ENCODE measurements at regions not wholly inside any gene's neighbourhood (a gene's known extent, or its start where the extent isn't known, plus 50 kb on each side); places are given as distances from the start of the nearest gene placed in this dataset.
"Not testable (repeated sequence)": the region's sequence is repeated elsewhere in the genome, so short reads cannot be mapped to it uniquely, and the experiment has no call there.

- 47 to 60% (median 57%) methylated on average over 4 of the region's 4 CpGs for WGBS, 3 donors
- no peaks in the 10 kb centered on the region for H3K36me3 ChIP-seq (ENCODE audit: control insufficient read depth in 3 of 3, insufficient read depth in 2 of 3, low read depth in 1 of 3, low read length in 3 of 3)
- DNase-seq (no peak), FAIRE-seq (no peak)
- H3K27me3 ChIP-seq (ENCODE audit: control insufficient read depth in 3 of 3, insufficient read depth in 3 of 3, low read length in 3 of 3), result no peaks in the 10 kb centered on the region
- H3K4me3 ChIP-seq (ENCODE audit: low read depth in 1 of 3, low read length in 3 of 3), result no peak overlapping the region
- H3K9me3 ChIP-seq (ENCODE audit: control insufficient read depth in 2 of 2, insufficient read depth in 1 of 2, low read depth in 1 of 2, low read length in 1 of 2), result no peaks in the 10 kb centered on the region
- no peaks in the 10 kb centered on the region for H3K4me1 ChIP-seq (ENCODE audit: control insufficient read depth in 3 of 3, insufficient read depth in 2 of 3, low read depth in 1 of 3, low read length in 2 of 3)
- no peak overlapping the region for H3K27ac ChIP-seq (ENCODE audit: low read depth in 1 of 3, low read length in 2 of 3)
These were observed 694.1 kb upstream of the CDH6 start for GRCh38 chr5:30499402-30499801.

DNA sequence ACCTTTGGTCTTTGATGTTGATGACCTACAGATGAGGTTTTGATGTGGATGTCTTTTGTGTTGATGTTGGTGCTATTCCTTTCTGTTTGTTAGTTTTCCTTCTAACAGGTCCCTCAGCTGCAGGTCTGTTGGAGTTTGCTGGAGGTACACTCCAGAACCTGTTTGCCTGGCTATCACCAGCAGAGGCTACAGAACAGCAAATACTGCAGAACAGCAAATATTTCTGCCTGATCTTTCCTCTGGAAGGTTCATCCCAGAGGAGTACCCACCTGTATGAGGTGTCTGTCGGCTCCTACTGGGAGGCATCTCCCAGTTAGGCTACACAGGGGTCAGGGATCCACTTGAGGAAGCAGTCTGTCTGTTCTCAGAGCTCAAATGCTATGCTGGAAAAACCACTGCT, 694.5 kb upstream of the CDH6 start:
- Histone ChIP-seq H3K9me3 (ENCODE audit: control insufficient read depth in 2 of 2, insufficient read depth in 1 of 2, low read depth in 1 of 2, low read length in 1 of 2) (no peaks in the 10 kb centered on the region), H3K27ac (ENCODE audit: low read depth in 1 of 3, low read length in 2 of 3) (no peak overlapping the region), H3K27me3 (ENCODE audit: control insufficient read depth in 3 of 3, insufficient read depth in 3 of 3, low read length in 3 of 3) (no peaks in the 10 kb centered on the region), H3K4me3 (ENCODE audit: low read depth in 1 of 3, low read length in 3 of 3) (no peak overlapping the region), H3K36me3 (ENCODE audit: control insufficient read depth in 3 of 3, insufficient read depth in 2 of 3, low read depth in 1 of 3, low read length in 3 of 3) (no peaks in the 10 kb centered on the region), H3K4me1 (ENCODE audit: control insufficient read depth in 3 of 3, insufficient read depth in 2 of 3, low read depth in 1 of 3, low read length in 2 of 3) (no peaks in the 10 kb centered on the region)
- FAIRE-seq, result no peak
- 5 to 39% (median 6%) methylated on average over 1 of the region's 1 CpG for WGBS, 3 donors
- DNase-seq, result no peak

- H3K27ac ChIP-seq (ENCODE audit: low read depth in 1 of 3, low read length in 2 of 3); FAIRE-seq; H3K4me3 ChIP-seq (ENCODE audit: low read depth in 1 of 3, low read length in 3 of 3); H3K27me3 ChIP-seq (ENCODE audit: control insufficient read depth in 3 of 3, insufficient read depth in 3 of 3, low read length in 3 of 3); H3K9me3 ChIP-seq (ENCODE audit: control insufficient read depth in 2 of 2, insufficient read depth in 1 of 2, low read depth in 1 of 2, low read length in 1 of 2); H3K36me3 ChIP-seq (ENCODE audit: control insufficient read depth in 3 of 3, insufficient read depth in 2 of 3, low read depth in 1 of 3, low read length in 3 of 3); H3K4me1 ChIP-seq (ENCODE audit: control insufficient read depth in 3 of 3, insufficient read depth in 2 of 3, low read depth in 1 of 3, low read length in 2 of 3); DNase-seq: not testable (repeated sequence)
- WGBS, 3 donors, result 61 to 84% (median 67%) methylated on average over 3 of the region's 3 CpGs
These were observed 695.0 kb upstream of the CDH6 start for GRCh38 chr5:30498509-30498908.

DNA sequence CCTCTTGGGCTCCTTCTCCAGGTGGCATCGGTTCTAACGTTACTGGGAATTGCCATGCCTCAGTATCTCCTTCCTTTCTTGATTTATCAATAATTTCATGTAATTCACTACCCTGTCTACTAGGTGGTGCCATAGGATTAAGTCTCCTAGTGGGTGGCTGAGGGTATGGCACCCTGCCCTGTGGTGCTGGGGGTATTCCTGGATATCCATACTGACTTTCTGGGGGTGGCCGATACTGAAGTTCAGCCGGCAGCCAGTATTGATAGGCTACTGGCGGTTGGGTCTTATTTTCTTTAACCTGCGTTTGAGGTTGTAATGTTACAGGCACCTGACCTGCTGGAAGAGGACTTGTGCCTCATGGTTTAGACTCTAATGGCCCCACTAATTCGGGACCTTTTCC, 699.4 kb upstream of the CDH6 start:
- H3K36me3 ChIP-seq (ENCODE audit: control insufficient read depth in 3 of 3, insufficient read depth in 2 of 3, low read depth in 1 of 3, low read length in 3 of 3); DNase-seq; H3K9me3 ChIP-seq (ENCODE audit: control insufficient read depth in 2 of 2, insufficient read depth in 1 of 2, low read depth in 1 of 2, low read length in 1 of 2); H3K4me1 ChIP-seq (ENCODE audit: control insufficient read depth in 3 of 3, insufficient read depth in 2 of 3, low read depth in 1 of 3, low read length in 2 of 3); FAIRE-seq; H3K4me3 ChIP-seq (ENCODE audit: low read depth in 1 of 3, low read length in 3 of 3); H3K27ac ChIP-seq (ENCODE audit: low read depth in 1 of 3, low read length in 2 of 3); H3K27me3 ChIP-seq (ENCODE audit: control insufficient read depth in 3 of 3, insufficient read depth in 3 of 3, low read length in 3 of 3): not testable (repeated sequence)
- 83 to 90% (median 85%) methylated on average over 5 of the region's 7 CpGs for WGBS, 3 donors

DNA sequence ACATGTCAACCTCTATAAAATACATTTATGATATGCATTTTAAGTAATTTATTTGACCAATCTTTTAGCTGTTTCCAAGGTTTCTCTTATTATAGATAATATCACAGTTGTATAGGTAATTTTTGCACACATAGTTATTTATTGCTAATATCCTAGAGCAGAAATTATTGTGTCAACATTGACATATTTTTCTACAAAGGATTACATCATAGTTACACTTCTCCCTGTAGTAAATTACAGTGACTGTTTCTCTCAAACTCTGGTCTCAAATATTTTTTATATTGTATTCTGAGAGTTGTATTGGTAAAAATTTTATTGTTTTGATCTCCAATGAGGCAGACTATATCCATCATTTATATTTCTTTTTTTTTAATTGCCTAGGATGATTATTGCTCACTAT, 714.4 kb upstream of the CDH6 start:
- H3K9me3 ChIP-seq (ENCODE audit: control insufficient read depth in 2 of 2, insufficient read depth in 1 of 2, low read depth in 1 of 2, low read length in 1 of 2), result peaks cover 2 to 24% of the 10 kb centered on the region in 2 donors
- no peaks in the 10 kb centered on the region for H3K27me3 ChIP-seq (ENCODE audit: control insufficient read depth in 3 of 3, insufficient read depth in 3 of 3, low read length in 3 of 3)
- no peak overlapping the region for H3K27ac ChIP-seq (ENCODE audit: low read depth in 1 of 3, low read length in 2 of 3)
- H3K36me3 ChIP-seq (ENCODE audit: control insufficient read depth in 3 of 3, insufficient read depth in 2 of 3, low read depth in 1 of 3, low read length in 3 of 3), result no peaks in the 10 kb centered on the region
- H3K4me3 ChIP-seq (ENCODE audit: low read depth in 1 of 3, low read length in 3 of 3), result no peak overlapping the region
- no peak for DNase-seq
- no peak for FAIRE-seq
- no peaks in the 10 kb centered on the region for H3K4me1 ChIP-seq (ENCODE audit: control insufficient read depth in 3 of 3, insufficient read depth in 2 of 3, low read depth in 1 of 3, low read length in 2 of 3)

DNA sequence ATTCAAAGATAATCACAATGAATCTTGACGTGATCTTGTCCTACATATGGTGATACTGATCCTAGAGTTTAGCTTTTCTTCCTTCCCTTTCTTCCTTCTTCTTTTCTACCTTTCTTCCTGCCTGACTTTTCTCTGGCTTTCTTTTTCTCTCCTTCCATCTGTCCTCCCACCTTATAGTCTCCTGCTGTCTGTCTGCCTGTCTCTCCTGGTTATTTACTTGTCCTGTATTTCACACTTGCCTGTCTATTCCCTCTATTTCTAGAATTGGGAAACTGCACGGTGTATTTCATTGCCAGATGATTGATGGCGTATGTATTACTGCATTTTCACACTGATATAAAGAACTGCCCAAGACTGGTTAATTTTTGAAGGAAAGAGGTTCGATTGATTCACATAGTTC, 718.1 kb upstream of the CDH6 start:
- no peak for FAIRE-seq
- WGBS, 3 donors, result 60 to 77% (median 68%) methylated on average over 4 of the region's 4 CpGs

GRCh38 chr5:30469691-30470090, 723.8 kb upstream of the CDH6 start:
- H3K27ac ChIP-seq (ENCODE audit: low read depth in 1 of 3, low read length in 2 of 3), result no peak overlapping the region
- H3K4me3 ChIP-seq (ENCODE audit: low read depth in 1 of 3, low read length in 3 of 3), result no peak overlapping the region
- no peak for FAIRE-seq
- DNase-seq, result no peak
- 72 to 83% (median 82%) methylated on average over 7 of the region's 7 CpGs for WGBS, 3 donors
- H3K9me3 ChIP-seq (ENCODE audit: control insufficient read depth in 2 of 2, insufficient read depth in 1 of 2, low read depth in 1 of 2, low read length in 1 of 2), result no peaks in the 10 kb centered on the region
- no peaks in the 10 kb centered on the region for H3K4me1 ChIP-seq (ENCODE audit: control insufficient read depth in 3 of 3, insufficient read depth in 2 of 3, low read depth in 1 of 3, low read length in 2 of 3)
- H3K36me3 ChIP-seq (ENCODE audit: control insufficient read depth in 3 of 3, insufficient read depth in 2 of 3, low read depth in 1 of 3, low read length in 3 of 3), result no peaks in the 10 kb centered on the region
- no peaks in the 10 kb centered on the region for H3K27me3 ChIP-seq (ENCODE audit: control insufficient read depth in 3 of 3, insufficient read depth in 3 of 3, low read length in 3 of 3)

More for the DNA sequence above, 718.1 kb upstream of the CDH6 start:
- no peaks in the 10 kb centered on the region for H3K36me3 ChIP-seq (ENCODE audit: control insufficient read depth in 3 of 3, insufficient read depth in 2 of 3, low read depth in 1 of 3, low read length in 3 of 3)
- H3K4me1 ChIP-seq (ENCODE audit: control insufficient read depth in 3 of 3, insufficient read depth in 2 of 3, low read depth in 1 of 3, low read length in 2 of 3), result no peaks in the 10 kb centered on the region
- H3K4me3 ChIP-seq (ENCODE audit: low read depth in 1 of 3, low read length in 3 of 3), result no peak overlapping the region
- peaks cover 2 to 20% of the 10 kb centered on the region in 2 donors for H3K9me3 ChIP-seq (ENCODE audit: control insufficient read depth in 2 of 2, insufficient read depth in 1 of 2, low read depth in 1 of 2, low read length in 1 of 2)
- DNase-seq, result no peak
- no peak overlapping the region for H3K27ac ChIP-seq (ENCODE audit: low read depth in 1 of 3, low read length in 2 of 3)
- no peaks in the 10 kb centered on the region for H3K27me3 ChIP-seq (ENCODE audit: control insufficient read depth in 3 of 3, insufficient read depth in 3 of 3, low read length in 3 of 3)

- no peak overlapping the region for H3K4me3 ChIP-seq (ENCODE audit: low read depth in 1 of 3, low read length in 3 of 3)
- no peaks in the 10 kb centered on the region for H3K4me1 ChIP-seq (ENCODE audit: control insufficient read depth in 3 of 3, insufficient read depth in 2 of 3, low read depth in 1 of 3, low read length in 2 of 3)
- no peaks in the 10 kb centered on the region for H3K9me3 ChIP-seq (ENCODE audit: control insufficient read depth in 2 of 2, insufficient read depth in 1 of 2, low read depth in 1 of 2, low read length in 1 of 2)
- no peaks in the 10 kb centered on the region for H3K36me3 ChIP-seq (ENCODE audit: control insufficient read depth in 3 of 3, insufficient read depth in 2 of 3, low read depth in 1 of 3, low read length in 3 of 3)
- no peak overlapping the region for H3K27ac ChIP-seq (ENCODE audit: low read depth in 1 of 3, low read length in 2 of 3)
- no peaks in the 10 kb centered on the region for H3K27me3 ChIP-seq (ENCODE audit: control insufficient read depth in 3 of 3, insufficient read depth in 3 of 3, low read length in 3 of 3)
- FAIRE-seq (no peak), DNase-seq (no peak)
These were observed 734.8 kb upstream of the CDH6 start for GRCh38 chr5:30458681-30459080.

DNA sequence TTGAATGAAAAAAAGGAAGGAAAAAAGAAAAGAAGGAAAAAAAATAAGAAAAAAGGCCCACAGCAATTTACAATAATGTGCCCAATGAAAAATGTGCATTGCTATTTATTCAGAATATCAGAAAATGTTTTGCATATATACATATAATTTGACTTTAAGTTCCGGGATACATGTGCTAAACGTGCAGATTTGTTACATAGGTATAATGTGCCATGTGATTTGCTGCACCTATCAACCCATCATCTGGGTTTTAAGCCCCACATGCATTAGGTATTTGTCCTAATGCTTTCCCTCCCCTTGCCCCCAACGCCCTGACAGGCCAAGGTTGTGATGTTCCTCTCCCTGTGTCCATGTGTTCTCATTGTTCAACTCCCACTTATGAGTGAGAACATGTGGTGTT, 738.0 kb upstream of the CDH6 start:
- not testable (repeated sequence) for H3K4me1 ChIP-seq (ENCODE audit: control insufficient read depth in 3 of 3, insufficient read depth in 2 of 3, low read depth in 1 of 3, low read length in 2 of 3); FAIRE-seq
- WGBS, 3 donors, result 65 to 74% (median 73%) methylated on average over 3 of the region's 3 CpGs

More for the DNA sequence above, 738.0 kb upstream of the CDH6 start:
- DNase-seq; H3K27ac ChIP-seq (ENCODE audit: low read depth in 1 of 3, low read length in 2 of 3); H3K36me3 ChIP-seq (ENCODE audit: control insufficient read depth in 3 of 3, insufficient read depth in 2 of 3, low read depth in 1 of 3, low read length in 3 of 3); H3K27me3 ChIP-seq (ENCODE audit: control insufficient read depth in 3 of 3, insufficient read depth in 3 of 3, low read length in 3 of 3); H3K4me3 ChIP-seq (ENCODE audit: low read depth in 1 of 3, low read length in 3 of 3); H3K9me3 ChIP-seq (ENCODE audit: control insufficient read depth in 2 of 2, insufficient read depth in 1 of 2, low read depth in 1 of 2, low read length in 1 of 2): not testable (repeated sequence)

Data from small intestine (tissue), 7 donors.